MCF 10A (cell line): ENCODE measurements at regions not wholly inside any gene's neighbourhood (a gene's known extent, or its start where the extent isn't known, plus 50 kb on each side); places are given as distances from the start of the nearest gene placed in this dataset.

Experiments
- BruUV-seq: library from RNA; stranded (reverse); fragments of 400-500 nt; replicated peaks from 2 replicates; lab custom pipeline; 2021; lab: Mats Ljungman, UMichigan
- CTCF ChIA-PET: fragments of 300-600 bp; sonication (Branson Sonifier 250); formaldehyde crosslinking; extraction: SDS; loops from one replicate; lab custom pipeline; 2021; ENCODE audit warnings: antibody characterized with exemption, inconsistent platforms; lab: Yijun Ruan, JAX
- POLR2A ChIA-PET: fragments of 300-600, 350-650 bp; sonication (Branson Sonifier 250); formaldehyde crosslinking; extraction: SDS; loops from one replicate; lab custom pipeline; 2020; ENCODE audit warnings: antibody characterized with exemption, inconsistent platforms; lab: Yijun Ruan, JAX
- DNase-seq: peaks from one replicate; pipeline ENCODE4 v3.0.0-alpha.2; 2018; ENCODE audit not compliant: unreplicated experiment
- H3K27ac Mint-ChIP-seq: one replicate; pipeline ENCODE4 v1.8.0; 2022; ENCODE audit warnings: mild to moderate bottlenecking, low read depth, mixed read lengths; ENCODE audit not compliant: unreplicated experiment
- H3K27me3 Mint-ChIP-seq: one replicate; pipeline ENCODE4 v1.8.0; 2022; ENCODE audit warnings: mixed read lengths; ENCODE audit not compliant: insufficient read depth, unreplicated experiment
- H3K36me3 Mint-ChIP-seq: one replicate; pipeline ENCODE4 v1.8.0; 2022; ENCODE audit warnings: mild to moderate bottlenecking, moderate library complexity, mixed read lengths; ENCODE audit not compliant: insufficient read depth, unreplicated experiment
- H3K4me1 Mint-ChIP-seq: one replicate; pipeline ENCODE4 v1.8.0; 2022; ENCODE audit warnings: mixed read lengths; ENCODE audit not compliant: insufficient read depth, unreplicated experiment
- H3K4me3 Mint-ChIP-seq: one replicate; pipeline ENCODE4 v1.8.0; 2022; ENCODE audit warnings: mild to moderate bottlenecking, moderate library complexity, mixed read lengths; ENCODE audit not compliant: unreplicated experiment
- H3K9me3 Mint-ChIP-seq: one replicate; pipeline ENCODE4 v1.8.0; 2022; ENCODE audit warnings: mixed read lengths; ENCODE audit not compliant: unreplicated experiment
- CTCF ChIP-seq: fragments of 200-600 bp; IDR thresholded peaks from one replicate; pipeline ENCODE4 v1.8.0; 2022; ENCODE audit warnings: antibody characterized with exemption, mild to moderate bottlenecking; ENCODE audit not compliant: unreplicated experiment
- intact Hi-C: fragments of 100-400 bp; cut with micrococcal nuclease; formaldehyde crosslinking; loops from 2 replicates; pipeline ENCODE4 v1.14.1; 2022

GRCh38 chr6:40056865-40057264 is 122.6 kb upstream of the MOCS1 start:
- BruUV-seq, result no TSS peak
- CTCF ChIA-PET, result no interaction called here
- TF ChIP-seq CTCF, result no peak
- intact Hi-C loops, result no loop called here
- DNase-seq, result no peak
- POLR2A ChIA-PET, result no interaction called here
- Mint-ChIP-seq H3K9me3 (peaks cover 31% of the 10 kb centered on the region), H3K4me3 (no peak overlapping the region), H3K36me3 (no peaks in the 10 kb centered on the region), H3K27ac (no peak overlapping the region), H3K27me3 (no peaks in the 10 kb centered on the region), H3K4me1 (no peaks in the 10 kb centered on the region)

- H3K36me3 Mint-ChIP-seq, result no peaks in the 10 kb centered on the region
- no peak for DNase-seq
- H3K9me3 Mint-ChIP-seq, result peaks cover 25% of the 10 kb centered on the region
- H3K27ac Mint-ChIP-seq, result no peak overlapping the region
- no peaks in the 10 kb centered on the region for H3K4me1 Mint-ChIP-seq
- no TSS peak for BruUV-seq
- ChIA-PET POLR2A (no interaction called here), CTCF (no interaction called here)
- intact Hi-C loops, result no loop called here
- no peak for TF ChIP-seq CTCF
- H3K4me3 Mint-ChIP-seq, result no peak overlapping the region
- H3K27me3 Mint-ChIP-seq, result no peaks in the 10 kb centered on the region
Observed at GRCh38 chr6:40054602-40055001, 120.3 kb upstream of the MOCS1 start.

- Mint-ChIP-seq H3K4me3 (no peak overlapping the region), H3K27ac (no peak overlapping the region), H3K4me1 (no peaks in the 10 kb centered on the region), H3K27me3 (no peaks in the 10 kb centered on the region), H3K9me3 (peaks cover 25% of the 10 kb centered on the region), H3K36me3 (no peaks in the 10 kb centered on the region)
- intact Hi-C loops, result no loop called here
- no peak for TF ChIP-seq CTCF
- ChIA-PET CTCF (no interaction called here), POLR2A (no interaction called here)
- BruUV-seq, result no TSS peak
- no peak for DNase-seq
Observed at GRCh38 chr6:40054186-40054585, 119.9 kb upstream of the MOCS1 start.

GRCh38 chr6:40049128-40049527 is 114.9 kb upstream of the MOCS1 start:
- no TSS peak for BruUV-seq
- ChIA-PET POLR2A (no interaction called here), CTCF (no interaction called here)
- no peaks in the 10 kb centered on the region for H3K36me3 Mint-ChIP-seq
- TF ChIP-seq CTCF, result no peak
- H3K4me3 Mint-ChIP-seq, result no peak overlapping the region
- intact Hi-C loops, result no loop called here
- no peak overlapping the region for H3K27ac Mint-ChIP-seq
- H3K9me3 Mint-ChIP-seq, result peaks cover 12% of the 10 kb centered on the region
- no peak for DNase-seq
- no peaks in the 10 kb centered on the region for H3K27me3 Mint-ChIP-seq
- no peaks in the 10 kb centered on the region for H3K4me1 Mint-ChIP-seq
